Activated T-cell treated with anti-CD3 and anti-CD28 coated beads for 4 hours (primary cell): ENCODE measurements at regions not wholly inside any gene's neighbourhood (a gene's known extent, or its start where the extent isn't known, plus 50 kb on each side); places are given as distances from the start of the nearest gene placed in this dataset.
A peak's percentile ranks its signal among the peaks of the same experiment; 100 is the strongest.
"Not testable (repeated sequence)": the region's sequence is repeated elsewhere in the genome, so short reads cannot be mapped to it uniquely, and the experiment has no call there.

Experiments
- DNase-seq: peaks from one replicate; pipeline ENCODE4 v3.0.0-alpha.2; 2020

DNA sequence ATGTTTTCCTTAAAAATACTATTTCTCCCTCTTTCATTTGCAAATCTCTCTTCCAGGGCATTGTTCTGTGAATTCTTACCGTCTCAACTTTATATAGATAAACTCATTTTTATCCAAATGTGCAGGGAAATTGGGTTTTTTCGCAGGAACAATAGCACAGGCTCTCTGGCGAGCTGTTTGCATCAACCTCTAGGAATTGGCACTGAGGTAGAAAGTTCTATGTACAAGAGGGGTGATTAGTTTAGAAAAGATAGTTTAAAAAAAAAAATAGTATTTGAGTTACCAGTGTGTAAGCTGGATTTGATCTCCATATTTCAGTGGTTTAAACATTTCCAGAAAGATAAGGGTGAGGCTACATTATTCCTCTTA, 129.7 kb upstream of the BTN3A2 start:
- no peak for DNase-seq

DNA sequence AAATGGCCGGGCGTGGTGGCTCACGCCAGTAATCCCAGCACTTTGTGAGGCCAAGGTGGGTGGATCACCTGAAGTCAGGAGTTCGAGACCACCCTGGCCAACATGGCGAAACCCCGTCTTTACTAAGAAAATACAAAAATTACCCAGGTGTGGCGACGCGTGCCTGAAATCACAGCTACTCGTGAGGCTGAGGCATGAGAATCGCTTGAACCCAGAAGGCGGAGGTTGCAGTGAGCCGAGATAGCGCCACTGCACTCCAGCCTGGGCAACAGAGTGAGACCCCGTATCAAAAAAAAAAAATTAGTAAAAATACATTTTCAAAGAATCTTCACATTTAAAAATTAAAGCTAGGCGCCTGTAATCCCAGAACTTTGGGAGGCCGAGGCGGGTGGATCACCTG, 125.6 kb upstream of the BTN3A2 start:
- not testable (repeated sequence) for DNase-seq

GRCh38 chr6:26240157-26241032, 124.6 kb upstream of the BTN3A2 start:
- DNase-seq, result peak; percentile 42

DNA sequence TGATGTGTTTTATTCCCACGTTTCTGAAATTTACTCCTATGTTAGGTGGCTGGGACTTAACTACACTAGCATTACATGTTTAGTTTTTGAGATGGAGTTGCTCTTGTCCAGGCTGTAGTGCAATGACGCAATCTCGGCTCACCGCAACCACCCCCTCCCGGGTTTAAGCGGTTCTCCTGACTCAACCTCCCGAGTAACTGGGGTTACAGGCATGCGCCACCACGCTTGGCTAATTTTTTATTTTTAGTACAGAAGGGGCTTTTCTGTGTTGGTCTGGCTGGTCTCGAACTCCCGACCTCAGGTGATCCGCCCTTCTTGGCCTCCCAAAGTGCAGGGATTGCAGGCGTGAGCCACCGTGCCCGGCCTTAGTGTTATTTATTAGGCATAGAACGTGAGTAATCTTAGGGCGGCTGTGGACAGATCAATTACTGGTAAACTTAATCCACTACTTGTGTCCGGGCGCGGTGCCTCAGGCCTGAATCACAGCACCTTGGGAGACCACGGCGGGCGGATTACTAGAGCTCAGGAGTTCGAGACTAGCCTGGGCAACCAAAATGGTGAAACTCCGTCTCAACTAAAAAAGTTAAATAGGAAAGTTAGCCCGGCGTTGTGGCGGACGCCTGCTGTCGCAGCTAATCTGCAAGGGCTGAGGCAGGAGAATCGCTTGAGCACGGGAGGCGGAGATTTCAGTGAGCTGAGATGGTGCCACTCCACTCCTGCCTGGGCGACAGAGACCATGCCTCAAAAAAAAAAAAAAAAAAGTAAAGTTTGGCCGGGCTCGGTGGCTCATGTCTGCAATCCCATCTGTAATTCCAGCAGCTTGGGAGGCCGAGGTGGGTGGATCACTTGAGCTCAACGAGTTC, 123.7 kb upstream of the BTN3A2 start:
- peak; percentile 50 for DNase-seq

GRCh38 chr6:26243132-26243531, 121.9 kb upstream of the BTN3A2 start:
- DNase-seq, result no peak

DNA sequence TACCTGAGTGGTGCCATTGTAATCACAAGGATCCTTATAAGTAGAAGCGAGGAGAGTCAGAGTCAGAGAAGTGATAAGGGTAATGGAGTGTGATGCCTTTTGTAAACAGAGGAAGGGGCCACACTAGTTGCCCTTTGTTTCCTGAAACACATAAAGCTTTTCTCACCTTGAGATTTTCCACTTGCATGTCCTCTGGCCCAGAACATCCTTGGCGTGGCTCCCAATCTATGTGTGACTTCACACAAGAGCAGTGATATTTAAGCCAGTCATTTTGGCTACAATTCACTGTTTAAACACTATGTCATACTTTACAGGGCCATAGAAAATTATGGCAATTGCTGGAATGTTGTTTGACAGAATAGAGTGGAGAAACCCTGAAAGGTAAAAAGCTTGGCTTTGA, 121.2 kb upstream of the BTN3A2 start:
- no peak for DNase-seq

DNA sequence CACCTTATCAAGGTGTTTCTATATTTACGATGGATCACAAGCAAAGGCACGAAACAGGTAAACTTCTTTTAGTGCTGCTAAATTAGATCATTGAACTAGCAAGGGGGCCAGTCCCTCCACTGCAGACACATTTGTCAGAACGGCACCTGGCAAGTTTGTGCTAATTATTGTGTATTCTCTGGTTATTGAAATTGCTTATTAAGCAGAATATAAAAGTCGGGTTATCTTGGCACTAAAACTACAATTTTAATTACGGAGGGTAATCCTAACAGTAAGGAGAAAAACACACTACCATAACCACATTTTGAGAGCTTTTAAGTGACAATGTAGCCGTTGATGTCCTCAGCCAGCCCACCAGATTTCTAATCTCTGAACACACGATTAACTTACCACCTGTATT, 118.9 kb upstream of the BTN3A2 start:
- DNase-seq, result no peak

DNA sequence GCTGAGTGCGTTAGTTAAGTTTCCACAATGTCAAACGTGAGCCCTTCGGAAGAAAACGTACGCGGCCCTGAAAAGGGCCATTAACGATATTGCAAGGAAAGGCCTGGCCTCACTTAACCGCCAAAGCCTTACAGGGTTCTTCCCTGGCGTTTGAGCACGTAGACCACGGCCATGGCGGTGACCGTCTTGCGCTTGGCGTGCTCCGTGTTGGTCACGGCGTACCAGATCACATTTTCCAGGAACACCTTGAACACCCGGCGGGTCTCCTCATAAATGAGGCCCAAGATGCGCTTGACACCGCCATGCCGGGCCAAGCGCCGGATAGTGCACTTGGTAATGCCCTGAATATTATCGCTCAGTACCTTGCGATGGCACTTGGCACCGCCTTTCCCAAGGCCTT, 118.4 kb upstream of the BTN3A2 start:
- DNase-seq, result no peak

DNA sequence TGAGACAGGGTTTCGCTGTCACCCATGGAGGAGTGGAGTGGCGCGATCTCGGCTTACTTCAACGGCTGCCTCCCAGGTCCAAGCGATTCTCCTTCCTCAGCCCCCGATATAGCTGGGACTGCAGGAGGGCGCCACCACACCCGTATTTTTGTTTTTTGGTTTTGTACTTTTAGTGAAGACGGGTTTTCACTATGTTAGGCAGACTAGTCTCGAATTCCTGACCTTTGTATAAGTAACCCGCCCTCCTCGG, 115.4 kb upstream of the BTN3A2 start:
- no peak for DNase-seq

GRCh38 chr6:26249957-26250697, 114.9 kb upstream of the BTN3A2 start:
- peak; percentile 46 for DNase-seq

DNA sequence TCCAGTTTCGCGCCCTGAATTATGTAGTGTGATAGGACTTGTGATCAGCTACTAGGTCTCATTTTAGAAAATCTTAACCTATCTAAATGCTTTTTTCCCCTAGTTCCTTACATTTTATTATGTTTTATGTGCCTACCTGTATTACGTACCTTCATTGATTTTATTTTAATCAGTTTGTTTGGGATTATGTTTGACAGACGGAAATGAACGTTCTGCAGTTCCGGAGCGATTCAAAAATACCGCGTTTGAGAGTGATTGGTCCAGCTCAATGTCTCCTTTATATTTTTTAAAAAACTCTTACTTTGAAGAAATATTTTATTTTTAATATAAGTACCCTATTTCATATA, 114.3 kb upstream of the BTN3A2 start:
- no peak for DNase-seq

- no peak for DNase-seq
Measured at GRCh38 chr6:26251354-26252076, 113.5 kb upstream of the BTN3A2 start.

DNA sequence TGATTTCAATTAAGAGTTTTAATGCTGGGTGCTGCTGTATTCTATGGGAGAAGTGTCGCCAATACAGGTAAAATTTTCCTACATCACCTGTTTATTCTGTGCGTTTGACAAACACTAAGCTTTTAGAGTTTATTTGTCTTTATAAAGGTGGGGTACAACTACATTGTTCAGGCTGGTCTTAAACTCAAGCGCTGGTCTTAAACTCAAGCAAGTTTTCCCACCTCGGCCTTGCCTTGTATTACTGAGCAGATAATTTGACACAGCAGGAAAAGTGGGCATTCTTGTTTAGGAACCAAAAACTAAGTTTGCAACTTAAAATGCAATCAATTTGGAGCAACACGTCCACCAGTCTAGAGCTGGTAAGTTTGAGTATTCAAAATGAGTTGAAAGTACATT, 112.9 kb upstream of the BTN3A2 start:
- no peak for DNase-seq

- DNase-seq, result no peak
Measured at GRCh38 chr6:26254724-26255123, 110.3 kb upstream of the BTN3A2 start.

DNA sequence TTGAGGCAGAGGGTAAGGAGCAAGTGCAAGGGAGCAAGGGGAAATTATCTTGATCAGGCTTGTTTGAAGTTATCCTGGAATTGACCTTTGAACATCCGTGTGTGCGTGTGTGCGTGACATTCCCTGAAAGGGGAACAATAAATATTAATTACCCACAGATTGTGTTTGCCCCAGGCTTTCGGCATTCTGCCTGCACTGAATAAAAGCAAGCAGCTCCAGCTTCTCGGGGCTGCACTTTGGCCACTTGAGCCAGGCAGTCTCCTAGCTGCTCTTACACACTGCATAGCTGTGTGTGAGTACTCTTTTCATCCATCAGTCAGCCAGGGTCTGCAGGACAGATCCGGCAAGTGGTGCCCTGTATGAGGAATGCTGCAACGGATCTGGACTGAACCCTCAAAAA, 107.7 kb upstream of the BTN3A2 start:
- no peak for DNase-seq

DNA sequence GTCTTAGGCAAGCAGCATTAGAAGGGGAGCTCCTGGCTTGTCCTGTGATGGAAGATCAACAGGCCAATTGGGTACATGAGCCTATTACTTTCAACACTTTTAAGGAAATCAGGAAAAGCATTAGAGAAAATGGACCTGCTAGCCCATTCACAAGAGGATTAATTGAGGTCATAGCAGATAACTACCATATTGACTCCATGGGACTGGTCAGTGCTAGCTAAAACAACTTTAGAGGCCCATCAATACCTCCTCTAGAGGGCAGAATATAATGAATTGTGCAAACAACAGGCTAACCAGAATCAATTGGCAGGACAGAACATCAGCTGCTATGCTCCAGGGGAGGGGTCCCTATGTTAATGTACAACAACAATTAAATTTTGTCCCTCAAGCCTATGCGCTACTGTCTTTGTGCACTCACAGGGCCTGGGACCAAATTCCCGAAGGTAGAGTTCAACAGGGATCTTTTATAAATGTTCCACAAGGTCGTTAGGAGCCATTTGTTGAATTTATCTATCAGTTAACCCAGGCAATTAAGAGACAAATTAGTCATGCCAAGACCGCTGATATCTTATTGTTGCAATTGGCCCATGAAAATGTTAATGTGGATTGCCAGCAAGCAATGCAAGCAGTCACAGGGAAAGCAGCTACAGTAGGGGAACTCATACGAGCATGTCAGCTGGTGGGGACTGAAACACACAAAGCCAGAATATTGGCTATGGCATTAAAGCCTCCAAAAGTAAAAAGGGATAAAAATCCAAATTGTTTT, 106.6 kb upstream of the BTN3A2 start:
- DNase-seq, result no peak

DNA sequence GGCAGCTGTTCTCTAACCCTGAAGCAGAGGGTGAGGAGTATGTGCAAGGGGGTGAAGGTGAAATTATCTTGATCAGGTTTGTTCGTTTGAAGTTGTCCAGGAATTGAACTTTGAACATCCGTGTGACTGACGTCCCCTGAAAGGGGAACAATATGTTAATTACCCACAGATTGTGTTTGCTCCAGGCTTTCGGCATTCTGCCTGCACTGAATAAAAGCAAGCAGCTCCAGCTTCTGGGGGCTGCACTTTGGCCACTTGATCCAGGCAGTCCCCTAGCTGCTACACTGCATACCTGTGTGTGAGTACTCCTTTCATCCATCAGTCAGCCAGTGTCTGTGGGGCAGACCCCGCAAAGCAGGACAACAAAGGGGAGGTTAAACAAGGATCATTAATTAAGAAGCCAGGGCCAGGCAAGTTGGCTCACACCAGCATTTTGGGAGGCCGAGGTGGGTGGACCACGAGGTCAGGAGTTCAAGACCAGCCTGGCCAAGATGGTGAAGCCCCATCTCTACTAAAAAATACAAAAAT, 104.8 kb upstream of the BTN3A2 start:
- no peak for DNase-seq

DNA sequence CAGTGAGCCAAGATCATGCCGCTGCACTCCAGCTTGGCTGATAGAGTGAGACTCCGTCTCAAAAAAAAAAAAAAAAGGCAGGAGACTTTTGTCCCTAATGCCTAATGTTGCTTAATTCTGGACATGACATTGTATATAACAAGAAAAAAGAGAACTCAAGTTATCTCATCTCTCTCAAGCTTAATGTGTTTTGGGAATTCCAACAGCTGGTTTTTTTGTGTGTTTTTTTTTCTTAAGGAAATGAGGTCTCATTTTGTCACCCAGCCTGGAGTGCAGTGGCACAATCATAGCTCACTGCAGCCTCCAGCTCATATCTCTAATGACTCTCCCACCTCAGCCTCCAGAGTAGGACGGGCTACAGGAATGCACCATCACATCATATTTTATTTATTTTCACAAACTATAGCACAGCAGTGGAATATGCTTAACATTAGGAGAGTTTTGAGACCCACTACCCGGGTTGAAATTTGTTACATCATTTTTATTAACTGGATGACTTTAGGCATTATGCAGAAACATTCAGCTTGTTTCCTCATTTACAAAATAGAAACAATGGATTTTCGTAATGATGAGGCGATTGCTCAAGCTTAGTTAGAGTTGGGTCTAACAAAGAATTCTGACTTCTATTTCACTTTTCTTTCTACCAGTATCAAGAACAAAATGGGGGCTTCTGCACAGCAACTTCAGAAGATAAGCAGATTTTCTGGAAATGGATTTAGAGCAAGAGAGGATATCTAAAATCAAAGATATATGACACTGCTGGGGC, 104.1 kb upstream of the BTN3A2 start:
- no peak for DNase-seq

GRCh38 chr6:26264547-26264946, 100.5 kb upstream of the BTN3A2 start:
- no peak for DNase-seq

- no peak for DNase-seq
Measured at GRCh38 chr6:26267083-26267589, 97.9 kb upstream of the BTN3A2 start.
